Suprapubic skin (tissue), 4 donors: ENCODE measurements at regions not wholly inside any gene's neighbourhood (a gene's known extent, or its start where the extent isn't known, plus 50 kb on each side); places are given as distances from the start of the nearest gene placed in this dataset.

Experiments used
- DNase-seq, 2 donors: peaks; one replicate each; pipeline ENCODE4 v3.0.0-alpha.2; 2019; ENCODE audit warnings: low spot score in 2 of 2
- H3K27ac ChIP-seq: fragments of 200-600 bp; sonication (generic); one replicate; pipeline ENCODE4 v1.5.1; 2019
- H3K27me3 ChIP-seq: fragments of 200-600 bp; sonication (generic); one replicate; pipeline ENCODE4 v1.5.1; 2019
- H3K36me3 ChIP-seq: fragments of 200-600 bp; sonication (generic); one replicate; pipeline ENCODE4 v1.5.1; 2019
- H3K4me1 ChIP-seq: fragments of 200-600 bp; sonication (generic); one replicate; pipeline ENCODE4 v1.5.1; 2019
- H3K4me3 ChIP-seq: fragments of 200-600 bp; sonication (generic); one replicate; pipeline ENCODE4 v1.5.1; 2019; ENCODE audit warnings: mild to moderate bottlenecking
- H3K9me3 ChIP-seq: fragments of 200-600 bp; sonication (generic); one replicate; pipeline ENCODE4 v1.5.1; 2019
- CTCF ChIP-seq, 2 donors: fragments of 200-600 bp in 1 of 2; fragments of 450-650 bp in 1 of 2; sonication (generic) in 1 of 2; IDR thresholded peaks; one replicate each; pipeline ENCODE4 v1.5.1; 2016 to 2019; ENCODE audit warnings: antibody characterized with exemption in 2 of 2, mild to moderate bottlenecking in 1 of 2, moderate library complexity in 1 of 2
- EP300 ChIP-seq: sonication (generic); formaldehyde crosslinking; IDR thresholded peaks from one replicate; pipeline ENCODE4 v1.6.1; 2017; ENCODE audit warnings: antibody characterized with exemption
- POLR2A ChIP-seq, 2 donors: fragments of 450-650 bp; IDR thresholded peaks; one replicate each; pipeline ENCODE4 v1.6.1; 2017; ENCODE audit warnings: antibody characterized with exemption in 2 of 2, mild to moderate bottlenecking in 2 of 2, moderate library complexity in 2 of 2
- POLR2AphosphoS5 ChIP-seq, 3 donors: sonication (generic); formaldehyde crosslinking; IDR thresholded peaks; one replicate each; pipeline ENCODE4 v1.6.1; 2017; ENCODE audit warnings: antibody characterized with exemption in 3 of 3
- WGBS: methylation state at CpG from one replicate; pipeline ENCODE4 v1.1.5; 2018; 5-methylcytosine and 5-hydroxymethylcytosine counted together

- Histone ChIP-seq H3K36me3 (no peaks in the 10 kb centered on the region), H3K4me3 (no peak overlapping the region), H3K4me1 (peaks cover under 1% of the 10 kb centered on the region), H3K27ac (no peak overlapping the region), H3K9me3 (no peaks in the 10 kb centered on the region), H3K27me3 (no peaks in the 10 kb centered on the region)
- no peak for TF ChIP-seq CTCF (IDR thresholded peaks at IDR 0.05)
- TF ChIP-seq EP300: no peak
- no peak for TF ChIP-seq POLR2A (IDR thresholded peaks at IDR 0.05)
- no peak for DNase-seq
- WGBS: 88% methylated on average over 4 of the region's 4 CpGs
These were observed 173.2 kb upstream of the DAB1 start for GRCh38 chr1:57597036-57597435.

GRCh38 chr1:57594002-57594401, 170.1 kb upstream of the DAB1 start:
- H3K9me3 ChIP-seq: no peaks in the 10 kb centered on the region
- 79% methylated on average over 4 of the region's 4 CpGs for WGBS
- no peak for DNase-seq
- H3K27me3 ChIP-seq: no peaks in the 10 kb centered on the region
- TF ChIP-seq POLR2AphosphoS5 (IDR thresholded peaks at IDR 0.05): no peak
- no peak for TF ChIP-seq EP300
- TF ChIP-seq CTCF (IDR thresholded peaks at IDR 0.05): no peak
- TF ChIP-seq POLR2A (IDR thresholded peaks at IDR 0.05): no peak
- H3K4me1 ChIP-seq: peaks cover 9% of the 10 kb centered on the region
- H3K36me3 ChIP-seq: no peaks in the 10 kb centered on the region
- no peak overlapping the region for H3K4me3 ChIP-seq
- H3K27ac ChIP-seq: no peak overlapping the region

GRCh38 chr1:57591842-57592241, 168.0 kb upstream of the DAB1 start:
- Histone ChIP-seq H3K4me1 (peaks cover 9% of the 10 kb centered on the region), H3K36me3 (no peaks in the 10 kb centered on the region), H3K27ac (no peak overlapping the region), H3K4me3 (no peak overlapping the region), H3K27me3 (no peaks in the 10 kb centered on the region), H3K9me3 (no peaks in the 10 kb centered on the region)
- WGBS: 63% methylated on average over 2 of the region's 2 CpGs
- no peak for TF ChIP-seq CTCF (IDR thresholded peaks at IDR 0.05)
- TF ChIP-seq EP300: no peak
- TF ChIP-seq POLR2A (IDR thresholded peaks at IDR 0.05): no peak
- TF ChIP-seq POLR2AphosphoS5 (IDR thresholded peaks at IDR 0.05): no peak
- no peak for DNase-seq

GRCh38 chr1:57590978-57591377, 167.1 kb upstream of the DAB1 start:
- no peak for TF ChIP-seq POLR2AphosphoS5 (IDR thresholded peaks at IDR 0.05)
- no peak for TF ChIP-seq EP300
- TF ChIP-seq CTCF (IDR thresholded peaks at IDR 0.05): no peak
- TF ChIP-seq POLR2A (IDR thresholded peaks at IDR 0.05): no peak
- Histone ChIP-seq H3K4me3 (no peak overlapping the region), H3K27me3 (no peaks in the 10 kb centered on the region), H3K27ac (no peak overlapping the region), H3K9me3 (no peaks in the 10 kb centered on the region), H3K4me1 (peaks cover 9% of the 10 kb centered on the region), H3K36me3 (no peaks in the 10 kb centered on the region)
- no peak for DNase-seq
- 53% methylated on average over 5 of the region's 5 CpGs for WGBS

- Histone ChIP-seq H3K4me1 (peaks cover 6% of the 10 kb centered on the region), H3K36me3 (no peaks in the 10 kb centered on the region), H3K4me3 (no peak overlapping the region), H3K27ac (no peak overlapping the region), H3K9me3 (no peaks in the 10 kb centered on the region), H3K27me3 (no peaks in the 10 kb centered on the region)
- no peak for DNase-seq
- TF ChIP-seq POLR2A (IDR thresholded peaks at IDR 0.05) (no peak), EP300 (no peak), CTCF (IDR thresholded peaks at IDR 0.05) (no peak), POLR2AphosphoS5 (IDR thresholded peaks at IDR 0.05) (no peak)
These were observed 163.0 kb upstream of the DAB1 start for GRCh38 chr1:57586842-57587241.
